Stomach (tissue), 4 donors: ENCODE measurements at regions not wholly inside any gene's neighbourhood (a gene's known extent, or its start where the extent isn't known, plus 50 kb on each side); places are given as distances from the start of the nearest gene placed in this dataset.

Experiments used
- CTCF ChIP-seq, 7 experiments: fragments of 450-650 bp in 4 of 7; fragments of 200-600 bp in 3 of 7; sonication (generic) in 3 of 7; IDR thresholded peaks; one replicate each; pipeline ENCODE4 v1.5.1; 2016 to 2019; ENCODE audit warnings: antibody characterized with exemption in 7 of 7, control low read depth in 2 of 7, mild to moderate bottlenecking in 1 of 7
- POLR2A ChIP-seq, 4 donors: fragments of 450-650 bp; IDR thresholded peaks; one replicate each; pipeline ENCODE4 v1.6.1; 2016; ENCODE audit warnings: antibody characterized with exemption in 4 of 4, control low read depth in 2 of 4, mild to moderate bottlenecking in 1 of 4, moderate library complexity in 1 of 4
- POLR2AphosphoS5 ChIP-seq, 3 donors: sonication (generic); formaldehyde crosslinking; IDR thresholded peaks; one replicate each; pipeline ENCODE4 v1.6.1; 2016; ENCODE audit warnings: antibody characterized with exemption in 3 of 3

- no peak for TF ChIP-seq CTCF (IDR thresholded peaks at IDR 0.05)
- no peak for TF ChIP-seq POLR2A (IDR thresholded peaks at IDR 0.05)
- TF ChIP-seq POLR2AphosphoS5 (IDR thresholded peaks at IDR 0.05): no peak
Measured at GRCh38 chr12:124617615-124618014, 50.2 kb upstream of the NCOR2 start.
